ENCODE measurements at regions not wholly inside any gene's neighbourhood (a gene's known extent, or its start where the extent isn't known, plus 50 kb on each side); places are given as distances from the start of the nearest gene placed in this dataset.
"Not testable (repeated sequence)": the region's sequence is repeated elsewhere in the genome, so short reads cannot be mapped to it uniquely, and the experiment has no call there.

- H3K4me3 ChIP-seq (ENCODE audit: low read depth, low read length), result no peak overlapping the region
Observed at GRCh38 chr22:22371031-22371541, 126.5 kb downstream of the VPREB1 start.

GRCh38 chr22:22372086-22372485, 127.5 kb downstream of the VPREB1 start:
- no peak overlapping the region for H3K4me3 ChIP-seq (ENCODE audit: low read depth, low read length)

DNA sequence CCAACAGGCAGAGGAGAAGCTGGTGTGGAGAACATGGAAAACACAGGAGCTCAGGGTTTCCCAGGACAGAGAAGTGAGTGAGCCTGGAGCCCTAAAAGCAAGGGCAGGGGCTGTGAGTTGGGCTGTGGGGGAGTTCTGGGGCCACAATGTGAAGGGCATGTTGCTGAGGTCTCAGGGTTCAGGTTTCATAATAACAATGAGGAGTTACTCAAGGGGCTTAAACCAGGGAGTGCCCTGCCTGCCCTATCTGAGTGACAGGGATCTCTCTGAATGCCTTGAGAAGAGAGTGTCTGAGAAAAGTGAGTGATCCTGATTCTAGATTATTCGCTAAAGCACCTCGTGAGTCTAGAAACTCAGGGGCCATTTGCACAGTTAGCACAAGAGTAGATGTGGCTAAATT, 129.6 kb downstream of the VPREB1 start:
- H3K4me3 ChIP-seq (ENCODE audit: low read depth, low read length), result no peak overlapping the region

DNA sequence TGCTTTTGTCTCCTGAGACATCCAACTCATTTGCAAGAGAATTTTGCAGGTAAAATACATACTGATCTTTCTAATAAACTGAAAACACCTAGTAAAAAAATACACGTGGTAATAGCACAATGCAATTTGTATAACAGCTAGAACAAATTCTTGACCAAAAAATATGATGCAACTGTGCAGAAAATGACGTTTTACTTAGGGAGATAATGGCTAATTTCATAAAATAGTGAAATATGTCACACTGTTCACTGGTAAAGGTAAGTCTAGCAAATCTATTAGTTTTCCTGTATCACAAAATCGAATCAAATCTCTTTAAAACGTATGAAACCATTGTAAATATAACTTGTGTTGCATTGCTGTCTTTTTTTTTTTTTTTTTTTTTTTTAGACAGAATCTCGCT, 130.0 kb downstream of the VPREB1 start:
- H3K4me3 ChIP-seq (ENCODE audit: low read depth, low read length), result no peak overlapping the region

DNA sequence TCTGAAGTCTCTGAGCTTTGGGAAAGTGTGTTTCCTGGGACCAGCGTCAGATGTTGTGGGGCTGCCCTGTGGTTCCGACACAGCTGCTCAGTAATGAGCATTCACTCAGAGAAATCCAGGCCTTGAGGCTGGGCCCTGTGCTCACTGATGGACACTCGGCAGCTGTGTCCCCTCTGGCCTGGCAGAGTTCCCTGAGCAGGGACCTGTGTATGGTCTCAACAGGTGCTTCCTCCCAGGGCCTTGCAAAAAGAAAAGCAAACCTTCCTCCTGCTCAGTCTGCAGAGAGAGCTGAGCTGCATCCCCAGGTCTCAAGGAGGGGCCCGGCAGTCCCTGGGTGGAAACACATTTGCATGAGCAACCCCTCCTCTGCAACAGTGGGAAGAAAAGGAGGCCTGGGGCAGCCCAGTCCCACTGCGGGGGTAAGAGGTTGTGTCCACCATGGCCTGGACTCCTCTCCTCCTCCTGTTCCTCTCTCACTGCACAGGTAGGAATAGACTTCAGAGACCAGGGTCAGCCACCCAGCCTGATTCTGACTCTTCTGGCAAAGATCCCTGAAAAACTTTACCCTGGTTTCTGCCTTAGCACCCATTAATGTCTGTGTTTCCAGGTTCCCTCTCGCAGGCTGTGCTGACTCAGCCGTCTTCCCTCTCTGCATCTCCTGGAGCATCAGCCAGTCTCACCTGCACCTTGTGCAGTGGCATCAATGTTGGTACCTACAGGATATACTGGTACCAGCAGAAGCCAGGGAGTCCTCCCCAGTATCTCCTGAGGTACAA, 131.2 kb downstream of the VPREB1 start:
- no peak overlapping the region for H3K4me3 ChIP-seq (ENCODE audit: low read depth, low read length)

GRCh38 chr22:22376352-22376706, 131.7 kb downstream of the VPREB1 start:
- no peak overlapping the region for H3K4me3 ChIP-seq (ENCODE audit: low read depth, low read length)

DNA sequence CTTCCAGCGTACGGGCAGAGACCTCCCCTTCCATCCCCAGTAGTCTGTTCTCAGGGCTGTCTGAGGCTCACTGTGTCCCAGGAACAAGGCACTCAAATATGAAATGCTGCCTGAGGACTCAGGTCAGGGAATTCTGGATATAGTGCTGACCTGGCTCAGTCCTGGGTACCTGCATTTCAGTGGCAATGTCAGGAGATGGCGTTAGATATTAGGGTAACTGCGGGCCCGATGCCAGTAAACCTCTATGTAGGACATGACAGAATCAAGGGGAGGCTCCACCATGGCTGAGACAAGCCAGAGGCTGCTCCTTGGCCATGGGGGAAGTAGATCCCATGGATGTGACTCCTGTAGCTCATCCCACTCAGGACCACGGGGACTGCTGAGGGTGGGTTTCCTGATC, 131.7 kb downstream of the ZNF280B start:
- H3K4me3 ChIP-seq (ENCODE audit: low read depth, low read length), result not testable (repeated sequence)

- H3K4me3 ChIP-seq (ENCODE audit: low read depth, low read length), result no peak overlapping the region
Observed at GRCh38 chr22:22377335-22377734, 131.2 kb downstream of the ZNF280B start.

DNA sequence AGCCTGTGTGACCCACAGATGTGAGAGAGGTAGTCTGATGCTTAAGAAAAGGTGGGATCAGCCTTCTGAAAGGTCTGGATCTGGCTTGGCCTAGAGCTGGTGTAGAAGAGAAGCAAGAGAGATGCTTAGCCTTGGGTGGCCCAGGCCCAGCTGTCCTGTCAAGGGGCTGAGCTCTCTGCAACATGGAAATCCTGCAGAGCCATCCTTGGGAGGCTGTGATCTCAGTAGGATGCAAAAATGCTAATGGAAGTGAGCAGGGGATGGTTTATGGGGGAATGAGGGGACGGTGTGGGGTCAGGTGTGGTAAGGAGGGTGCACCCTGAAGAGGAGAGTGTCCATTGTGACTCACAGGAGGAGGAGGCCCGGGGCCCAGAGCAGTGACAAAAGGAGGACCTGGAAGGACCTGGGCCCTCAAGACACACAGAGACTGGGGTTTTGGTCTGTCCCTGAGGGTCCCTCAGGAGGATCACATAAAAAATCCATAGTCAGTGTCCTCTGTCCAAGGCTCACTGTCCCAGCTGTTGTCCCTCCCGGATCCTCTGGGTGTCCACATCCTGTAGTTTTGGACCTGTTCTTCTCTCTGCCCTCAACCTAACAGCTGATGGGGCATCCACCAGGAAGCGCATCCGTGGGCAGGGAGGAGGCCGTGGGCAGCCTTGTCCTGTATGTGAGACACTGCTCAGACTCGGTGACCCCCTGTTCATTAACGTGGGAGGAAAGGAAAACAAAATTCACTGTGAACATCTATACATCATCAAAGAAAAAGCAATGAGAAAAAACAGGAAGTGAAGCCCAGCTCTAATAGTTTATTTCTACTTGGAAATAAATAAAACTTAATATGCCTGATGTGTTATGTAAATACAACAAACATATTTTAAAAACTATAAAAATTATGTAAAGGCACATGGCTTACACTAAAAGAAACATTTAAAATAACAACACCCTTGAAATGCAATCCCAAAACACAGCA, 129.8 kb downstream of the ZNF280B start:
- H3K4me3 ChIP-seq (ENCODE audit: low read depth, low read length), result no peak overlapping the region

- no peak overlapping the region for H3K4me3 ChIP-seq (ENCODE audit: low read depth, low read length)
Observed at GRCh38 chr22:22380098-22381030, 128.2 kb downstream of the ZNF280B start.

GRCh38 chr22:22381292-22381691, 127.2 kb downstream of the ZNF280B start:
- H3K4me3 ChIP-seq (ENCODE audit: low read depth, low read length), result not testable (repeated sequence)

GRCh38 chr22:22384267-22384666, 124.3 kb downstream of the ZNF280B start:
- no peak overlapping the region for H3K4me3 ChIP-seq (ENCODE audit: low read depth, low read length)

- no peak overlapping the region for H3K4me3 ChIP-seq (ENCODE audit: low read depth, low read length)
Observed at GRCh38 chr22:22384668-22385244, 123.8 kb downstream of the ZNF280B start.

GRCh38 chr22:22386602-22387385, 121.7 kb downstream of the ZNF280B start:
- no peak overlapping the region for H3K4me3 ChIP-seq (ENCODE audit: low read depth, low read length)

DNA sequence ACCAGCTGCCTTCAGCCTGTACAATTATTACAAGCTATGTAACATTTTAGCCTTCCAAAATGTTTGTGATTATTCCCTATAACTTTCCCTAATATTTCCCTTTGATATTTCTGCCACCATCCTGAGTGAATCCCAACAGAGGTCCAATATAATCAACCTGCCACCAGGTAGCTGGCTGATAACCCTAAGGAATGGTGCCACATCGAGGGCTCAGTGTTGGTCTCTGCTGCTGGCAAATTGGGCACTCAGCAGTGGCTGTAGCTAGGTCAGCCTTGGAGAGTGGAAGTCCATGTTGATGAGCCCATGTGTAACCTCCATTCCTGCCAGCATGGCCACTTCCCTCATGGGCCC, 121.2 kb downstream of the ZNF280B start:
- H3K4me3 ChIP-seq (ENCODE audit: low read depth, low read length), result no peak overlapping the region

DNA sequence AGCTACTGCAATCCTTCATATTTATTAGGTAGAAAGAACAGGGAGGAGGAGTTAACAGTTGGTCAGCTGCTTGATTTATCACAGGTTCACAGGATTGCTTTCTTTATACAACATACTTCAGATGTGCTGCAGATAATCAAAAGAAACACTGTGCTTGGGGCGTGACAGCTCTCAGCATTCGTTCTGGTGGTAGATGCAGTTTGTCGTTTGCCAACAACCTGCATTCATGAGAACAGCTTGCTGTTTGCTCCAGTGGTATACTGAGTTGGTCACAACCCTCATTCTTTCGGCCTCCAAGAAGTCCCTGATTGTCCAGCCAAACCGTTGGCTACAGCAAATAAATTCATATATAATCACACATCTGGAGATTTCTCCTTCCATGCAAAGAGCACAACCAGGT, 120.5 kb downstream of the ZNF280B start:
- H3K4me3 ChIP-seq (ENCODE audit: low read depth, low read length), result no peak overlapping the region

GRCh38 chr22:22388494-22388893, 120.0 kb downstream of the ZNF280B start:
- H3K4me3 ChIP-seq (ENCODE audit: low read depth, low read length), result no peak overlapping the region

DNA sequence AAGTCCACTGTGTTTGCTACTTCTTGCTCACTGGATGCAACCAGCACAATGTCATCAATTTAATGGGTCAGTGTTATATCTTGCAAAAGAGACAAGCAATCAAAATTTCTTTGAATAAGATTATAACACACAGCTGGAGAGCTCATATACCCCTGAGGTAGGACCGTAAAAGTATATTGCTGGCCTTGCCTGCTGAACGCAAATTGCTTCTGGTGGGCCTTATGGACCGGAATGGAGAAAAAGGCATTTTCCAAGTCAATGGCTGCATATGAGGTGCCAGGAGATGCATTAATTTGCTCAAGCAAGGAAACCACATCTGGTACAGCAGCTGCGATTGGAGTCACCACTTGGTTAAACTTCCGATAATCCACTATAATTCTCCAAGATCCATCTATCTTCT, 119.1 kb downstream of the ZNF280B start:
- H3K4me3 ChIP-seq (ENCODE audit: low read depth, low read length), result no peak overlapping the region

DNA sequence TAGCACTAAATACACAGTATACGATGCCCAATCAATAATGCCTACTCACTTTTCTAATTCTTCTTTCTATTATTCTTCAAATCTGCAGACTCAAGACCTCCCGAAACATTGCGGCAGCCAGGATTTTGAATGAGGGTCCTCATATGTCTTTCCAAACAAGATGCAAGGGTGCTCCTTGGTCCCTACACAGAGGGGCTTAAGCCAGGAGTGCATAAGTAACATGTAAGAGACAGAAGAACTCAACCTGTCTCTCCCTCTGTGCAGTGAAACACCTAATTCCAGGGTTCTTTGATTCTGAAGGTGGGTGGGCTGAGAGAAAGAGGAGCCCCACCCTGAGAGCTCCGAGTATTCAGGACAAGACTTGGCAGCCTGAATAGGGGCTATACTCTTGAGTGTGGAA, 117.6 kb downstream of the ZNF280B start:
- no peak overlapping the region for H3K4me3 ChIP-seq (ENCODE audit: low read depth, low read length)

DNA sequence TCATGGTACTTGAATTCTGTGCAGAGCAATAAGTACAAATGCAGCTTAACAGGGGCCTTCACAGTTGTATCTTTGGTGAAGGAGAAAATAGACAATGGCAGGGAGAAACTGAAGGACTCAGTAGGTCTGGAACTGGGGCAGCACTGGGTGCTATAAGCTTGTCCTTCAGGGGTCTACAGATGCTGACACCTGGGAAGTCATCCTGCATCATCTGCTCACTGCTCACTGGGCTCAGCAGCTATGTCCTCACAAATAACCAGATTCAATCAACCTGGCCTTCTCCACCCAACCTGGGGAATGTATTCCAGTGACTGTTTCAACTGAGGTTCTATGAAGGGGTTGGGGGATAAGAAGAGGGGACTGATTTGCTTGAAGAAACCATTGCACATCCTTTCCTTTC, 117.0 kb downstream of the ZNF280B start:
- H3K4me3 ChIP-seq (ENCODE audit: low read depth, low read length), result no peak overlapping the region
